Left ventricle myocardium inferior (tissue), 1 donor: ENCODE measurements at regions not wholly inside any gene's neighbourhood (a gene's known extent, or its start where the extent isn't known, plus 50 kb on each side); places are given as distances from the start of the nearest gene placed in this dataset.
"Not testable (repeated sequence)": the region's sequence is repeated elsewhere in the genome, so short reads cannot be mapped to it uniquely, and the experiment has no call there.

ENCODE experiments used
- DNase-seq: peaks from one replicate; pipeline ENCODE4 v3.0.0-alpha.2; 2020
- H3K27ac ChIP-seq: fragments of 200-600 bp; replicated peaks from 2 replicates; pipeline ENCODE4 v1.8.0; 2021
- H3K27me3 ChIP-seq: fragments of 200-600 bp; 2 replicates; pipeline ENCODE4 v1.8.0; 2021; ENCODE audit warnings: low read depth
- H3K36me3 ChIP-seq: fragments of 200-600 bp; 2 replicates; pipeline ENCODE4 v1.8.0; 2021
- H3K4me1 ChIP-seq: fragments of 200-600 bp; 2 replicates; pipeline ENCODE4 v1.8.0; 2021
- H3K4me3 ChIP-seq: fragments of 200-600 bp; 2 replicates; pipeline ENCODE4 v1.8.0; 2021; ENCODE audit warnings: mild to moderate bottlenecking, moderate library complexity
- H3K9me3 ChIP-seq: fragments of 200-600 bp; replicated peaks from 2 replicates; pipeline ENCODE4 v1.8.0; 2021
- CTCF ChIP-seq: fragments of 200-600 bp; IDR thresholded peaks from 2 replicates; pipeline ENCODE4 v1.8.0; 2021; ENCODE audit warnings: antibody characterized with exemption, mild to moderate bottlenecking, borderline replicate concordance
- intact Hi-C: fragments of 100-400 bp; cut with micrococcal nuclease; formaldehyde crosslinking; loops from one replicate; pipeline ENCODE4 v1.11.0; 2022
- donor health status: DM: no; HTN: yes; CAD: no; lungs with severe emphysema.

DNA sequence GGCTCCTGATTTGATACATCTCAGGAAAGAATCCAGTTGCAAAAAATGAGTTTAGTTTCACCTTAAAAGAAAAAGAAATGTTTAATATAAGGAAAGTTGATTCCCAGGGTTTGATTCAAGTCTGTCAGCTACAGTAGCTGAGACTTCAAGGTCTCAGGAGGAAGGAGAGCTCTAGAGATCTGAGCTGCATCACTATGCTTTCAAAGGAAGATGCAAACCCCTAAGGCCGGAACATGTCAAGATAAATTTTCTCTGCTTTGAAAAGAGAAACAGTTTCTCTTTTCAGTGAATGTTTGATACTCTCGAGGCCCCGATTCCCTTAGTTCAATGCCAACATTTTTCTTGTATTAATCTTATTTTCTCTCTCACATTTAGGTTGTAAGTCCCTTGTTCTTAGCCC lies 128.6 kb downstream of the RGPD3 start:
- no peak for DNase-seq
- H3K27me3 ChIP-seq, result no peaks in the 10 kb centered on the region
- peaks cover 9% of the 10 kb centered on the region for H3K9me3 ChIP-seq
- TF ChIP-seq CTCF, result no peak
- intact Hi-C loops, result no loop called here
- no peak overlapping the region for H3K27ac ChIP-seq
- no peak overlapping the region for H3K4me3 ChIP-seq
- peaks cover 17% of the 10 kb centered on the region for H3K4me1 ChIP-seq
- H3K36me3 ChIP-seq, result no peaks in the 10 kb centered on the region

GRCh38 chr2:106339132-106339531 lies 129.1 kb downstream of the RGPD3 start:
- no peaks in the 10 kb centered on the region for H3K27me3 ChIP-seq
- no peak for TF ChIP-seq CTCF
- no peak overlapping the region for H3K4me3 ChIP-seq
- no peaks in the 10 kb centered on the region for H3K36me3 ChIP-seq
- peaks cover 17% of the 10 kb centered on the region for H3K4me1 ChIP-seq
- intact Hi-C loops, result no loop called here
- no peak overlapping the region for H3K27ac ChIP-seq
- H3K9me3 ChIP-seq, result peaks cover 6% of the 10 kb centered on the region
- DNase-seq, result no peak

DNA sequence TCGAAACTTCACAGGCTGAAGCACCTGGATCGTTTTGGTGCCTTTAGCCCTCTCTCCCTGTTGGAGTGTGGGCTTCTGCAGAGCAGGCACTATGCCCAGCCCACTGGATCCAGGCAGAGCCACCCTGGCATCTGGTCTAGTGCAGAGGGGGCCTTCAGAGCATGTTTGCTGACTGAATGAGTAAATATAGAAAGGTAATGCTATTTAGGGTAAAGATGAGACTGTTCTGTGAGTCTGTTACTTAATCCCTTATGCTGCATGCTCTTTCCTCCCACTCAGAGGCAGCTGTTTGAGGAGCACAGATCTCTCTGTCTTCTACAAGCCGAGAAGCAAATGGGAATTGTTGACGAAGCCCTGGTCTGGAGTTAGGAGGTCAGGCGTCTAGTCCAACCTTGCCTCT lies 130.2 kb downstream of the RGPD3 start:
- DNase-seq, result no peak
- TF ChIP-seq CTCF, result no peak
- Histone ChIP-seq H3K27ac (no peak overlapping the region), H3K4me3 (no peak overlapping the region), H3K9me3 (no peaks in the 10 kb centered on the region), H3K4me1 (peaks cover 17% of the 10 kb centered on the region), H3K36me3 (no peaks in the 10 kb centered on the region), H3K27me3 (no peaks in the 10 kb centered on the region)
- intact Hi-C loops, result no loop called here

- Histone ChIP-seq H3K4me1 (peaks cover 17% of the 10 kb centered on the region), H3K4me3 (no peak overlapping the region), H3K36me3 (no peaks in the 10 kb centered on the region), H3K9me3 (no peaks in the 10 kb centered on the region), H3K27me3 (no peaks in the 10 kb centered on the region), H3K27ac (peak overlapping the region; percentile 79)
- intact Hi-C loops, result no loop called here
- no peak for TF ChIP-seq CTCF
- no peak for DNase-seq
These were observed 131.5 kb downstream of the RGPD3 start for GRCh38 chr2:106336737-106337136.

- no peak for DNase-seq
- H3K27ac ChIP-seq, result peak overlapping the region; percentile 79
- no peaks in the 10 kb centered on the region for H3K36me3 ChIP-seq
- H3K9me3 ChIP-seq, result peaks cover 2% of the 10 kb centered on the region
- no peaks in the 10 kb centered on the region for H3K27me3 ChIP-seq
- no peak overlapping the region for H3K4me3 ChIP-seq
- intact Hi-C loops, result no loop called here
- TF ChIP-seq CTCF, result no peak
- H3K4me1 ChIP-seq, result peaks cover 17% of the 10 kb centered on the region
These were observed 132.1 kb downstream of the RGPD3 start for GRCh38 chr2:106336108-106336507.

GRCh38 chr2:106334802-106335201 lies 133.4 kb downstream of the RGPD3 start:
- Histone ChIP-seq H3K4me1 (peaks cover 17% of the 10 kb centered on the region), H3K27me3 (no peaks in the 10 kb centered on the region), H3K4me3 (no peak overlapping the region), H3K36me3 (no peaks in the 10 kb centered on the region), H3K9me3 (peaks cover 9% of the 10 kb centered on the region), H3K27ac (peak overlapping the region; percentile 79)
- no peak for TF ChIP-seq CTCF
- DNase-seq, result no peak
- intact Hi-C loops, result no loop called here

GRCh38 chr2:106333253-106333873 lies 134.8 kb downstream of the RGPD3 start:
- intact Hi-C loops, H3K4me3 ChIP-seq, DNase-seq, H3K27me3 ChIP-seq, H3K9me3 ChIP-seq, H3K36me3 ChIP-seq: not testable (repeated sequence)
- Histone ChIP-seq H3K4me1 (peaks cover 17% of the 10 kb centered on the region), H3K27ac (peak overlapping the region; percentile 79)
